ENCODE measurements at regions not wholly inside any gene's neighbourhood (a gene's known extent, or its start where the extent isn't known, plus 50 kb on each side); places are given as distances from the start of the nearest gene placed in this dataset.
A peak's percentile ranks its signal among the peaks of the same experiment; 100 is the strongest.

DNA sequence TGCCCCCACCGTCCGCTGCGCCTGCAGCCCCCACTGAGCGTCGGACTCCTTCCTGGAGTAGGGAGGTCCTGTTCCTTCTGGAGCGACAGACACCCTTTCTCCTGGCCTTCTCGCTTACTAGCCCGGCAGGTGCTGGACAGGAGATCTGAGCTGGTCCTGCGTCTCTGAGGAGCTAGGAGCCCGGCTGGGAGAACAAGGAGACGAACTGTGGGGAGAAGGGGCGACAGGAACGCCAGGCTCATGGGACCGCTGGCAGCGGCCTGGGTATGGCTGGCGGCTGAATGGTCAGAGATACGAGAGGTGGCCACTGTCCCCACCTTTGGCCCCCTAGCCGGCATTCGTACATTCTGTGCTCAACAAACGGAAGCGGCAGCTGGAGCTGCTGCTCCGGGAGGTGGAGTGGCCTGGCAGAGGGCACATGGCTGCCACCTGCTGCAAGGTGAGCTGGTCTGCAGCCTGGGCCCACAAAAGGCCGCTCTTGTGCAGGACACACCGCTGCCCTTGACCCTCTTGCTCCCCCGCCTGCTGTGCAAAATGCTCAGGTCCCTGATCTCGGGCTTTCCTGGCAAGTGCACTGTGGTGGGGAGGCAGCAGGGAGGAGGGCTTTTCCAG lies 2066.7 kb downstream of the TP53TG3F start:
- peaks cover 9% of the 10 kb centered on the region for H3K27me3 ChIP-seq (ENCODE audit: insufficient read depth, low read depth, severe bottlenecking)
- H3K4me3 ChIP-seq (ENCODE audit: low read depth, low read length) = peak overlapping the region; percentile 46
- H3K27ac ChIP-seq = peak overlapping the region; percentile 66
- no peaks in the 10 kb centered on the region for H3K9me3 ChIP-seq (ENCODE audit: severe bottlenecking)
- TF ChIP-seq, protein P1, sequence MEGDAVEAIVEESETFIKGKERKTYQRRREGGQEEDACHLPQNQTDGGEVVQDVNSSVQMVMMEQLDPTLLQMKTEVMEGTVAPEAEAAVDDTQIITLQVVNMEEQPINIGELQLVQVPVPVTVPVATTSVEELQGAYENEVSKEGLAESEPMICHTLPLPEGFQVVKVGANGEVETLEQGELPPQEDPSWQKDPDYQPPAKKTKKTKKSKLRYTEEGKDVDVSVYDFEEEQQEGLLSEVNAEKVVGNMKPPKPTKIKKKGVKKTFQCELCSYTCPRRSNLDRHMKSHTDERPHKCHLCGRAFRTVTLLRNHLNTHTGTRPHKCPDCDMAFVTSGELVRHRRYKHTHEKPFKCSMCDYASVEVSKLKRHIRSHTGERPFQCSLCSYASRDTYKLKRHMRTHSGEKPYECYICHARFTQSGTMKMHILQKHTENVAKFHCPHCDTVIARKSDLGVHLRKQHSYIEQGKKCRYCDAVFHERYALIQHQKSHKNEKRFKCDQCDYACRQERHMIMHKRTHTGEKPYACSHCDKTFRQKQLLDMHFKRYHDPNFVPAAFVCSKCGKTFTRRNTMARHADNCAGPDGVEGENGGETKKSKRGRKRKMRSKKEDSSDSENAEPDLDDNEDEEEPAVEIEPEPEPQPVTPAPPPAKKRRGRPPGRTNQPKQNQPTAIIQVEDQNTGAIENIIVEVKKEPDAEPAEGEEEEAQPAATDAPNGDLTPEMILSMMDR (IDR thresholded peaks at IDR 0.05; ENCODE audit: low read depth, low read length) = peak; percentile 37; the same call in 1 of the 2 replicates
- H3K36me3 ChIP-seq = no peaks in the 10 kb centered on the region
- peak; percentile 65 for DNase-seq

DNA sequence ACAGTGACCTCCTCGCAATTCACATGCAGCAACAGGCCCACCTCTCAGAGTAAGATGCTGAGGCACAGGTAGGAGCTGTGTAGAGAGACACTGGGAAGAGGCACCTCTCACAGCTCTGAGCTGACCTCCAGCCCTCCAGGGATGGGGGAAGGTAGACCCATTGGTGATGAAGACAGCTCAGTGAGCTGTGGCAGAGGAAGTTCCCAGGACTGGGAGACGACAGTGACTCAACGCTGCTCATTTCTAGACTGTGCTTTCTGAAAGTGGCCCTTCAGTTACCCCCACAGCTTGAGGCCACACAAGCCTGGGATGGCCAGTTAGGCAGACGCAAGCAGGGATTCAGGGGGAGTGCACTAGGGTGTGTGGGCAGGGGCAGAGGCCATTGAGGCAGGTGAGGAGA lies 2073.2 kb downstream of the TP53TG3F start:
- H3K4me3 ChIP-seq (ENCODE audit: low read depth, low read length) = no peak overlapping the region
- DNase-seq = no peak
- no peaks in the 10 kb centered on the region for H3K36me3 ChIP-seq
- H3K27ac ChIP-seq = no peak overlapping the region
- TF ChIP-seq, protein P1 (IDR thresholded peaks at IDR 0.05; ENCODE audit: low read depth, low read length) = no peak
- no peaks in the 10 kb centered on the region for H3K27me3 ChIP-seq (ENCODE audit: insufficient read depth, low read depth, severe bottlenecking)
- H3K9me3 ChIP-seq (ENCODE audit: severe bottlenecking) = no peaks in the 10 kb centered on the region

DNA sequence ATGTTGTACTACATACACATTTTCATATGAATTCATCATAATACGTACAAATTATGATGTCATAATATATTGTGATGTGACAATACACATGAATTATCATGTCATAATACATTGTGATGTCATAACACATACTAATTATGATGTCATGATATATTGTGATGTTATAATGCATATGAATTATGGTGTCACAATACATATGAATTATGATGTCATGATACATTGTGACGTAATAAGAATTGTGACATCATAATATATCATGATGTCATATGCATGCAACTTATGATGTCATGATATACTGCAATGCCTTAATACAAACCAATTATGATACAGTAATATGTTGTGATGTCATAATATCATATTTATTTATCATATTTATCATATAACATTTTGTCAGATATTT lies 2074.3 kb downstream of the TP53TG3F start:
- no peak overlapping the region for H3K27ac ChIP-seq
- DNase-seq = no peak
- no peaks in the 10 kb centered on the region for H3K9me3 ChIP-seq (ENCODE audit: severe bottlenecking)
- H3K36me3 ChIP-seq = no peaks in the 10 kb centered on the region
- H3K4me3 ChIP-seq (ENCODE audit: low read depth, low read length) = no peak overlapping the region
- TF ChIP-seq, protein P1 (IDR thresholded peaks at IDR 0.05; ENCODE audit: low read depth, low read length) = no peak
- H3K27me3 ChIP-seq (ENCODE audit: insufficient read depth, low read depth, severe bottlenecking) = no peaks in the 10 kb centered on the region

DNA sequence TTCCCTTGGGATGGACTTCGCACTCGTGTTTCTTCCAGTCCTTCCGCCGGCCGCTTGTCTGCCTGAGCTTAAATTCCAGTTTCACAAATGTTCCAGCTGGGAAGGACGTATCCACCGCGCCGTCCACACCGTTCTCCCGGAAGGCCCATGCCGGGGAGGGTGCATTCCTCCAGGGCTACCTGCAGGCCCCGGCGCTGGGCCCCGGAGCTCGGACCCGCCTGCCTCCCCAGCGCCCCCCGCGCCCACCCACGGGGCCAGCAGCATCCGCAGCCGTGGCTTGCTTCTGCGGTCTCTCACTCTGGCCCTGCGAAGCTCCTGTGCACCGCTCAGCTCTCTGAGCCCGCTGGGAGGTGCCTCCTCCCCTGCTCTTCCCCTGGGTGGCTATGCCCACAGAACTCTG lies 2084.1 kb downstream of the TP53TG3F start:
- DNase-seq = no peak
- peaks cover 5% of the 10 kb centered on the region for H3K27me3 ChIP-seq (ENCODE audit: insufficient read depth, low read depth, severe bottlenecking)
- H3K9me3 ChIP-seq (ENCODE audit: severe bottlenecking) = no peaks in the 10 kb centered on the region
- no peak overlapping the region for H3K4me3 ChIP-seq (ENCODE audit: low read depth, low read length)
- no peak overlapping the region for H3K27ac ChIP-seq
- H3K36me3 ChIP-seq = no peaks in the 10 kb centered on the region
- TF ChIP-seq, protein P1 (IDR thresholded peaks at IDR 0.05; ENCODE audit: low read depth, low read length) = no peak

DNA sequence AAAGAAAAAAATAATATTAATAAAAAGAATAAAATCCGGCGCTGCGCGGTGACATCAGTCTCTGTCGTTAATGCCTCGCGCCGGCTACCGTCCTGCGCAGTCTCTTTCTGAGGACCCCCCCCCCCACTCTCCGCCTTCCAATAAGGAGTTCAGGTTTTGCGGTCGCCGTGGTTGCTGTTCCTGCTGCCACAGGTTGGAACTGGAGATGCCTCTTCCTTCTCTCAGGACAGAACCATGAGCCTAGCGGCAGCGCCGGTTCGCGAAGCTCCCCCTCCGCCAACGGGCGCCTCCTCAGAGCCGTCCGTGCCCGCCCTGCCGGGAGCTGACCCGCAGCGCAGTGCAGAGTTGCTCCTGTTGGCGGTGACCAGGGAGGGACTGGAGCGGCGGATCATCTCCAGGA lies 2093.4 kb downstream of the TP53TG3F start:
- Histone ChIP-seq H3K27me3 (ENCODE audit: insufficient read depth, low read depth, severe bottlenecking) (peaks cover 8% of the 10 kb centered on the region), H3K36me3 (no peaks in the 10 kb centered on the region), H3K4me3 (ENCODE audit: low read depth, low read length) (no peak overlapping the region), H3K27ac (no peak overlapping the region), H3K9me3 (ENCODE audit: severe bottlenecking) (no peaks in the 10 kb centered on the region)
- DNase-seq = no peak
- TF ChIP-seq, protein P1 (IDR thresholded peaks at IDR 0.05; ENCODE audit: low read depth, low read length) = no peak

DNA sequence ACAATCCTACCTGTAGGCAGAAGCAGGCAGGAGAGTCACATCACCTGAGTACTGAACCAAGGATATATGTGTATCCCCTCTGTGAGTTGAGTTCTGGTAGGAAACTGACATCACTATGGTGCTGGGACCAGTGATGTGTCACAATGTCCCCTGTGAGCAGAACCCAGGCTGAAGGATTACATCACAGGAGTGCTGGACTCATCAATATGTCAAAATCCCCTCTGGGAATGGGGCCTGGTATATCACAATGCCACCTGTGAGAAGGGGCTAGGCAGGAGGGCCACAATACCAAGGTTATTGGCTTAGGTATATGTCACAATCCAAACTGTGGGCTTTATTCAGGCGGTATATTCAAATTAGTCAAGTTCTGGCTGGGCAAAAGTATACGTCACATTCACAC lies 2098.3 kb downstream of the TP53TG3F start:
- DNase-seq = no peak
- Histone ChIP-seq H3K27ac (no peak overlapping the region), H3K36me3 (no peaks in the 10 kb centered on the region), H3K4me3 (ENCODE audit: low read depth, low read length) (no peak overlapping the region), H3K27me3 (ENCODE audit: insufficient read depth, low read depth, severe bottlenecking) (peaks cover 5% of the 10 kb centered on the region), H3K9me3 (ENCODE audit: severe bottlenecking) (no peaks in the 10 kb centered on the region)
- TF ChIP-seq, protein P1 (IDR thresholded peaks at IDR 0.05; ENCODE audit: low read depth, low read length) = no peak

Measured in WERI-Rb-1 (cell line).